ENCODE measurements at regions not wholly inside any gene's neighbourhood (a gene's known extent, or its start where the extent isn't known, plus 50 kb on each side); places are given as distances from the start of the nearest gene placed in this dataset.

- intact Hi-C loops (cut with DNase I; ENCODE audit: low total_unique reads), result no loop called here
- peak in 1 of 2 donors; percentile 34 for DNase-seq
- H3K4me1 ChIP-seq, result peaks cover 0 to 6% (median 0%) of the 10 kb centered on the region in 4 donors
- WGBS, 5 donors, result 23 to 40% (median 30%) methylated on average over 5 of the region's 5 CpGs
- H3K36me3 ChIP-seq, result no peaks in the 10 kb centered on the region
- H3K27me3 ChIP-seq, result no peaks in the 10 kb centered on the region
- no peak for TF ChIP-seq EP300 (IDR thresholded peaks at IDR 0.05)
- TF ChIP-seq POLR2A (IDR thresholded peaks at IDR 0.05), result no peak
- no peak for TF ChIP-seq CTCF (IDR thresholded peaks at IDR 0.05)
- TF ChIP-seq POLR2AphosphoS5 (IDR thresholded peaks at IDR 0.05), result no peak
- no peaks in the 10 kb centered on the region for H3K9me3 ChIP-seq
- no peak overlapping the region for H3K27ac ChIP-seq
- H3K4me3 ChIP-seq, result no peak overlapping the region
These were observed 435.3 kb downstream of the TUSC7 start for GRCh38 chr3:117144853-117145252.

- TF ChIP-seq CTCF (IDR thresholded peaks at IDR 0.05) (no peak), EP300 (IDR thresholded peaks at IDR 0.05) (no peak), POLR2AphosphoS5 (IDR thresholded peaks at IDR 0.05) (no peak), POLR2A (IDR thresholded peaks at IDR 0.05) (no peak)
- Histone ChIP-seq H3K9me3 (no peaks in the 10 kb centered on the region), H3K27ac (no peak overlapping the region), H3K4me3 (no peak overlapping the region), H3K27me3 (no peaks in the 10 kb centered on the region), H3K4me1 (peaks cover 0 to 6% (median 0%) of the 10 kb centered on the region in 4 donors), H3K36me3 (no peaks in the 10 kb centered on the region)
- intact Hi-C loops (cut with DNase I; ENCODE audit: low total_unique reads), result no loop called here
- WGBS, 5 donors, result 45 to 76% (median 69%) methylated on average over 2 of the region's 2 CpGs
- DNase-seq, result no peak
These were observed 436.1 kb downstream of the TUSC7 start for GRCh38 chr3:117145677-117146076.

- no peak for DNase-seq
- no peak overlapping the region for H3K4me3 ChIP-seq
- H3K27ac ChIP-seq, result no peak overlapping the region
- H3K9me3 ChIP-seq, result no peaks in the 10 kb centered on the region
- H3K36me3 ChIP-seq, result no peaks in the 10 kb centered on the region
- intact Hi-C loops (cut with DNase I; ENCODE audit: low total_unique reads), result no loop called here
- TF ChIP-seq POLR2A (IDR thresholded peaks at IDR 0.05), result no peak
- no peak for TF ChIP-seq POLR2AphosphoS5 (IDR thresholded peaks at IDR 0.05)
- no peak for TF ChIP-seq CTCF (IDR thresholded peaks at IDR 0.05)
- no peak for TF ChIP-seq EP300 (IDR thresholded peaks at IDR 0.05)
- peaks cover 0 to 6% (median 0%) of the 10 kb centered on the region in 4 donors for H3K4me1 ChIP-seq
- H3K27me3 ChIP-seq, result no peaks in the 10 kb centered on the region
- 52 to 93% (median 65%) methylated on average over 1 of the region's 1 CpG for WGBS, 5 donors
These were observed 437.0 kb downstream of the TUSC7 start for GRCh38 chr3:117146571-117146970.

- WGBS, 5 donors, result 56 to 69% (median 62%) methylated on average over 2 of the region's 2 CpGs
- H3K9me3 ChIP-seq, result no peaks in the 10 kb centered on the region
- intact Hi-C loops (cut with DNase I; ENCODE audit: low total_unique reads), result no loop called here
- peaks cover 0 to 4% (median 0%) of the 10 kb centered on the region in 4 donors for H3K4me1 ChIP-seq
- no peak overlapping the region for H3K4me3 ChIP-seq
- no peak for DNase-seq
- H3K27ac ChIP-seq, result no peak overlapping the region
- no peaks in the 10 kb centered on the region for H3K27me3 ChIP-seq
- H3K36me3 ChIP-seq, result no peaks in the 10 kb centered on the region
- TF ChIP-seq EP300 (IDR thresholded peaks at IDR 0.05) (no peak), POLR2AphosphoS5 (IDR thresholded peaks at IDR 0.05) (no peak), CTCF (IDR thresholded peaks at IDR 0.05) (no peak), POLR2A (IDR thresholded peaks at IDR 0.05) (no peak)
These were observed 440.0 kb downstream of the TUSC7 start for GRCh38 chr3:117149584-117149983.
